GOT3 (cell line): ENCODE measurements at regions not wholly inside any gene's neighbourhood (a gene's known extent, or its start where the extent isn't known, plus 50 kb on each side); places are given as distances from the start of the nearest gene placed in this dataset.

Experiments
- DNase-seq: peaks from one replicate; lab custom pipeline; 2025; ENCODE audit warnings: mixed read lengths; lab: John Stamatoyannopoulos, UW

GRCh38 chr1:234719454-234720251, 109.7 kb upstream of the IRF2BP2 start:
- DNase-seq = no peak

- no peak for DNase-seq
These were observed 108.8 kb upstream of the IRF2BP2 start for GRCh38 chr1:234718496-234719453.

DNA sequence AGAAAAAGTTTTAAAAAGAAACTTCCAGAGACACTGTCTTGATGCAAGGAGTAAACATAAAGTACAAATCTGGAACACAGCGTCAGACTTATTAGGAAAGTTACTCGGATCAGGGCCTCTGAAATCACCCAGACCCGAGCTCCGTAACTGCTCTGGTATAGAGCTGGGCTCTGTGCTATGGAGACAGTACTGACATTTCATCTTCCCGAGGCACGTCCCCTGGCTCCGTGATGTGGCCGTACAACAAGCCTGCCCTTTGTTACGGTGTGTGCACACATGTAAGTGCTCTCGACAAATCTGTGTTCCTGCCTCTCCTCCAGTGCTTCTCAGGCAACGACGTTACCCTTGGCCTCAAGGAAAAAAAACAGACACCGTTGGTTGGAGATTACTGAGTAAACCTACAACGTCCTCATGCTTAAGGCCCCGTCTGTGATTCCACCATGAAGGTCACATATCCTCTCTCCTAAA, 107.0 kb upstream of the IRF2BP2 start:
- DNase-seq = no peak

GRCh38 chr1:234715252-234716014, 105.5 kb upstream of the IRF2BP2 start:
- no peak for DNase-seq

- no peak for DNase-seq
These were observed 103.9 kb upstream of the IRF2BP2 start for GRCh38 chr1:234713859-234714258.

- no peak for DNase-seq
These were observed 103.5 kb upstream of the IRF2BP2 start for GRCh38 chr1:234713440-234713839.

DNA sequence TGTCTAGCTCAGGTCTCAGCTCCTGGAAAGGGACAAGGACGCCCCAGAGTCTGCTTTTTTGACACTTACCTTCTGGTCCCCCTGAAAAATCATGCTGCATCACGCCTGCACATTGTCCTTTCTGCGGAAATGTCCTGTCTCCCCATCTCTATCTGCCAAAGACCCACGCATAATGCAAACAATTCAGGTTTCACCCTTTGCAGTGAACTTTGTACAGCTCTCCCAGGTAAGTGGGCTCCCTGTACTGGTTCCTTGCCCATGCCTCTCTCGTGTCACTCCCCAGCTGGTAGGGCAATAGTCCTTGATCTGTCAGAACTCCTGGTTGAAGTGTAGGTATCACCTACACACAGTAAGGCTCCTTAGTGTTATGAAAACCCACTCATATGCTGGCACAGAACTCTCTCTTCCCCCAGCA, 102.9 kb upstream of the IRF2BP2 start:
- no peak for DNase-seq

DNA sequence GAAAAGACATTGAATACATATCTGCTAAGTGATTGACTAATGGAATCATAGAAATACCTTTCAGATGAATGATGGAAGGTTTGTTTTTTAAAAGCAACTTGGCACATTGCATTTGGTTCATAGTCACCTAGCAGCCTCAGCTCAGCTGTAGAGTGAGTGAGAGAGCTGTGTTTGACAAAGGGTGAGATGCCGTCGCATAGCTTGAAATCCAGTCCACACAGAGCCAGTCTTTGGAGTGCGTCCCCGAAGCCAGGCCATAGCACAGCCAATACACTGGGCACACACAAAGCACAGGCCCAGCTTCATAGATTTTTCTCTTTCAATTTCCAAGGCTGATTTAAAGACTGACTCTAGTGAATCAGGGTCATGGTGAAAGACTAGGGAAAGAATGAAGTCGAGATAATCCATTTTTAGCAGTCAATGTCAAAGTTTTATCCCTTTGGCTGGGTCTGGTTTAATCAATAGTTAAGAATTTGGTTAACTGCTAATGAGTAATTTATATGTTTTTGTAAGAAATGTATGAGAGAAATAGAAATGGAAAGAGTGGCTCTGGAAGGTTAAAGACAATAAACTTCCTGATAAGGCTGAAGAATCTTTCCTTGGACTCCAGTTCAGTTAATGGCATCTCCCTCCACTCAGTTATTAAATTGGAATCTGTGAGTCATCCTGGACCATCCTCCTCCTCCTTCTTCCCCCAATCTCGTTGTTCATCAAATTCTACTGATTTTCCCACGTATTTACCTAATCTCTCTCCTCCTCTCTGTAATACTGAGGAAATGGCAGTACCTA, 101.2 kb upstream of the IRF2BP2 start:
- DNase-seq = no peak

GRCh38 chr1:234710381-234710780, 100.4 kb upstream of the IRF2BP2 start:
- DNase-seq = no peak

DNA sequence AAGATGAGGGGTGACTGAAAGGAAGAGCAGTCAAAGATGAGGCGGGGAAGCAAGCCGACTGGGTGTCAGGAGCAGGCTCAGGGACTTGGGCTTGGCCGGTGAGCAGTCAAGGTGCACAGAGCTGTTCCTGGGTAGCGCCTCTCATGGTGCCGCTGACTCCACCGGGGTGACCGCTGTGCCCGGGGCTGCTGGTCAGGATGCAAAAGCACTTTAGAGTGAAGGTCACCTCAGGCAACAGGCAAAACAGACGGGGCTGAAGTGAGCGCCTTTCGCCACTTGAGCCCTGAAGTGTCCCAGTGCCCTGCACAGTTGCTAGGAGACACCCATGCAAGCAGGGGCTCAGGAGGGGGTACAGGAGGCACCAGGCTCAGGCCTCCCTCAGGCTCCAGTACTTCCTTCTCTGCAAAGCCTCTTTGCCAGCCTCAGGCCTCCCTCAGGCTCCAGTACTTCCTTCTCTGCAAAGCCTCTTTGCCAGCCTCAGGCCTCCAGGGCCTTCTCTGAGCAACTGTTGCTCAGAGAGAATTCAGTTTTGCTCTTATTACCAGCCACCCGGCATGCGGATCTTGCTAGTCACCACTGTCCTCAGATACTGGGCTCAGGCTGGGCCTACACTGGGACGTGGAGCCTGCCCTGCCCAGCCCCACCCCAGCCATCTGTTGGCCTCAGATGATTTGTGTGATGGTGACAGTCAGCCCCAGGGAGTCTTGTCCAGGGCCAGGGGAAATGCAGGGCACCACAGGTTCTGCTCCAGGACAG, 99.7 kb upstream of the IRF2BP2 start:
- no peak for DNase-seq

GRCh38 chr1:234708700-234709395, 98.9 kb upstream of the IRF2BP2 start:
- DNase-seq = no peak

- no peak for DNase-seq
These were observed 97.7 kb upstream of the IRF2BP2 start for GRCh38 chr1:234707641-234708040.

DNA sequence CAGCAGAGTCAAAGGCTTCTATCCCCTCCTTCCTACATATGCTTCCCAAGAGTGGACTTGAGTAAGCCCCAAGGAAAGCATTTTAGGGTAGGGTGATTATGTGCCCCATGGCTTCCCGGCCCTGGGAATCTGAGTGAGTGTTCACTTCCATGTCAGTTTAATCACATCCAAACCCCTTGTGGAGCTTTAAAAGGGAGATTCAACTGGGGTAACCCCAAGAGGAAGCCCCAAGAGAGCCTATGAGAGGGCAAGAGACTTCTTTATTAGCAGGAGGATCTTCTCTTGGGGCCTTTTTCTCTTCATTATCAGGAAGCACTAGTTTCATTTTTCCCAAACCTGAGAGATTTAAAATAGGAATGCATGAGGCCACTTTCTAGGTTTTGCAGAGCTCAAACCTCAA, 97.0 kb upstream of the IRF2BP2 start:
- no peak for DNase-seq

DNA sequence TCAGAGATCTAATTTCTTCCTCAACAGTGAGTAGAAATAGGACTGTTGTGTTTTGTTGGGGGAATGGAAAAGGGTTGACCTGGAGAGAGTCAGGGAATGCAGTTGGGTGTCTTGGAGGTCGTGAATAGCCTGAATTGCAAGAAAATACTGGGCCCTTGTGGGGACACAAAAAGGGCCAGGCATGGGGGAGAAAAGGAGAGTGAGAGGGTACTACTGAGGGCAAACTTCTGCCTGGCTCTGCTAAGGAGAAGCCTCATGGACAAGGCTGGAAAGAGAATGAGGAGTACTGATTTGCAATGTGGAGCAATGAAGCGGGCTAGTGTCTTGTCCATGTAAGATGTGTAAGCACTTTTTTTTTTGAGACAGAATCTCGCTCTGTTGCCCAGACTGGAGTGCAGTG, 96.2 kb upstream of the IRF2BP2 start:
- no peak for DNase-seq

DNA sequence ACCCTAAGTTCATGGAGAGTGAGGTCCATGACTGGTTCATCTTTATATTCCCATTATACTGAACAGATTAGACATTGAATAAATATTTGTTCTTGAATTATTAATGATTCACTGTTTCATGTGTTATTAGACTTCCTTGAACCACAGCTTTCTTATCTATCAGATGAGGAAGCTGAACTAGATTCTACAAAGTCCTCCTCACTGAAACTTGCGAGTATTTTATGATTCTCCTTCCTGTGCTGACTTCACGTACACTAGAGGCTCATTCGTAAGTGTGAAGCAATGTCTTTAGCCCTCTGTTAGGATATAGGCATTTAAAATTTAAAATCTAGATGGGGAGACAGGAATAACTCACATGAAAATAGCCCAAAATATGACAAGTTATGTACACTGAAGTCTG, 95.6 kb upstream of the IRF2BP2 start:
- no peak for DNase-seq

DNA sequence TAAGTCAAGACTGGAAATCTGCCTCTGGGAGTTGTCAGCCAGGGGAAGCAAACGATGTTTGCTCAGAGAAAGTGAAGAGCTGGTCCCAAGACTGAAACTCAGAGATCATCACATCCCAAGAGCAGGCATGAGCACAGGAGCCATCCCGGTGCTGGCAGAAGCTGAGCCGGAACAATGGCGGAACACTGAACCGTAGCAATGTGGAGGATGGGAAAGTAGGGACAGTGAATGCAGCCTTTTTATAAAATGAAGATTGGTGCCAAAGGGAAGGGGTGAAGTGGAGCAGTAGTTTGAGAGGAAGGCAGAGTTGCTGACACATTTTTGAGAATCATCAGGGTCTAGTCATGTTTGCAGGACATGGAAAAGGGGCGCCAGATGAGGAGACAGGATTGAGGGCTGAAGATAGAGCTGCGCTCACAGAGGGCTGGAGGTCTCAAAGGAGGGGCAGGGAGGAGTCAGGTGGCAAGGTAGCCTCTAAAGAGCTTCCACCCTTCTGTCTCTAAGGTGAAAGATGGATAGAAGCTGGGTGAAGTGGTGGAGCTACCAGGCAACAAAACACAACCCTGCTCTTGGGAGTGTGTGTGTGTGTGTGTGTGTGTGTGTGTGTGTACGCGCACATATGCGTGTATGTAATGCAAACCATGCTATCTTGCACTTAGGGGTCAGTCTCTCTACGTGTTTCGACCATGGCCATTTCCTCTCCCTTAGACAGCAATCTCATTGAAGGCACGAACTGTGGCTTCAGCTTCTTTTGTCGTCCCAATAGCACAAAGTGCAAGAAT, 94.3 kb upstream of the IRF2BP2 start:
- DNase-seq = no peak

- no peak for DNase-seq
These were observed 92.5 kb upstream of the IRF2BP2 start for GRCh38 chr1:234702342-234703000.

DNA sequence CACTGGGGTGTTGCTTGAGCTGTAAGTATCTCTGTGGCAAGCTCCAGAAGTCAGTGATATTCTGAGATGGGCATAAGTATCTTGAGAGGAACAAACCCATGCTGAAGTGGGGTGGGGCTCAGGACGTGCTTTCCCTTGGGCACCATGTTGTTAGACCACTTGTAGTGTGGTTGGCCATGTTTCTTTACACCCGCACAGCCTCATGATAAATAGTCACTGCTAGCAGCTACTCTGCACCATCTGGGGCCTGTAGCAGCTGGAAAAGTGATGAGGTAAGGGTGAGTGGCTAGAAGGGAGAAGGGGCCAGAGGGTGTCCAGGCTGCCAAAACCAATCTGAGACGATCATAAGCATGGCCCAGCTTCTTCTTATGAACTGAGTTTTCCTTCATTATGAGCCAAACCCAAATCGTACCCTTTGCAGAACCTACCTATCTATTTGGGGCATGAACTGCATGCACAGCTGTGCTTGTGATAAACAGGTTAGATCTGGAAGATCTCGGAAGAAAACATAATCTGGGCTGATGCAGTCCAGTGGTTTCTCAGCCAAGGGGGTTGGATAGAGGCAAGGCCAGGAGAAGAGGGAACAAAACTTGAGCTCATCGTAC, 91.9 kb upstream of the IRF2BP2 start:
- no peak for DNase-seq
